ENCODE measurements at regions not wholly inside any gene's neighbourhood (a gene's known extent, or its start where the extent isn't known, plus 50 kb on each side); places are given as distances from the start of the nearest gene placed in this dataset.

- TF ChIP-seq FOXA1 (IDR thresholded peaks at IDR 0.05) (no peak), L3MBTL2 (conservative IDR thresholded peaks at IDR 0.05) (no peak), BHLHE40 (IDR thresholded peaks at IDR 0.05; ENCODE audit: borderline replicate concordance) (no peak)
Measured at GRCh38 chr18:77340815-77341214, 91.2 kb downstream of the GALR1 start.
